HAP-1 (cell line): ENCODE measurements at regions not wholly inside any gene's neighbourhood (a gene's known extent, or its start where the extent isn't known, plus 50 kb on each side); places are given as distances from the start of the nearest gene placed in this dataset.
"Not testable (repeated sequence)": the region's sequence is repeated elsewhere in the genome, so short reads cannot be mapped to it uniquely, and the experiment has no call there.

ENCODE experiments used
- DNase-seq, 2 experiments: peaks; one replicate each; pipeline ENCODE4 v3.0.0-alpha.2; 2016 to 2020; ENCODE audit warnings: low spot score in 2 of 2
- H3K27me3 ChIP-seq: fragments of 250-450 bp; sonication (Bioruptor Pico); 2 replicates; pipeline ENCODE4 v1.5.1; 2020; ENCODE audit warnings: low read depth, mild to moderate bottlenecking, moderate library complexity
- H3K36me3 ChIP-seq: fragments of 250-450 bp; sonication (Bioruptor Pico); replicated peaks from 2 replicates; pipeline ENCODE4 v1.5.1; 2020; ENCODE audit warnings: mild to moderate bottlenecking
- H3K4me1 ChIP-seq: fragments of 250-450 bp; sonication (Bioruptor Pico); 2 replicates; pipeline ENCODE4 v1.5.1; 2020; ENCODE audit warnings: mild to moderate bottlenecking
- H3K4me3 ChIP-seq: fragments of 250-450 bp; sonication (Bioruptor Pico); 2 replicates; pipeline ENCODE4 v1.5.1; 2020; ENCODE audit warnings: mild to moderate bottlenecking, moderate library complexity
- H3K9me3 ChIP-seq: fragments of 250-450 bp; sonication (Bioruptor Pico); 2 replicates; pipeline ENCODE4 v1.5.1; 2020; ENCODE audit warnings: mild to moderate bottlenecking, moderate library complexity
- in situ Hi-C: fragments of 300-500 bp; cut with MboI; formaldehyde crosslinking; loops from 3 replicates; pipeline ENCODE4 v1.14.3; 2020; ENCODE audit warnings: low sequenced_read_pairs, inconsistent platforms, mixed read lengths

GRCh38 chr2:31664949-31665724 is 84.4 kb upstream of the SRD5A2 start:
- in situ Hi-C loops: no loop called here
- no peaks in the 10 kb centered on the region for H3K4me1 ChIP-seq
- no peak for DNase-seq

DNA sequence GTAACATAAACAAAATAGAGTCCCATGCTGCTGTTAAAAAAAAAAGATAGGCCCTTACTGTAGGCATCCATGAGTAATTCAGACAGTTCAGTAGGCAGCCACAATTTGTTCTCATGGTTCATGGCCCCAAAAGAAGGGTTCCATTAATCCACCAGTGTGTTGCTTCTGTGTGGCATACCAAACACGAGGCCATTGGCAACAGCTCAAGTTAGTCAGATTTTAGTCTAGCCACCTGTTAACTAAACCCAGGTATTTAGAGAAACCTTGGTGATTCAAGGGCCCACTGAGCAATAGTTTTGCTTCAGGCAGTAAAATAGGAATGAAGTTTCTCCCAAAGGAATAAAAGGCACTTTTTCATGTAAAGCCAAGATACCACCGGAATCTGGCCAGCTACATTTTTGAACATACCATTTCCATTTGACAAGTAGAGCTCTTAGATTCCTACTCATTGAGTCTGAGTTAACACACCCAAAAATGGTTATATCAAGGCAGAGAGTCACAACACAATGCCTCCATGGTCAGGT is 80.1 kb upstream of the SRD5A2 start:
- H3K4me1 ChIP-seq: no peaks in the 10 kb centered on the region
- in situ Hi-C loops: no loop called here

More at GRCh38 chr2:31664949-31665724, 84.4 kb upstream of the SRD5A2 start:
- no peaks in the 10 kb centered on the region for H3K36me3 ChIP-seq
- no peak overlapping the region for H3K4me3 ChIP-seq
- no peaks in the 10 kb centered on the region for H3K9me3 ChIP-seq
- H3K27me3 ChIP-seq: no peaks in the 10 kb centered on the region

DNA sequence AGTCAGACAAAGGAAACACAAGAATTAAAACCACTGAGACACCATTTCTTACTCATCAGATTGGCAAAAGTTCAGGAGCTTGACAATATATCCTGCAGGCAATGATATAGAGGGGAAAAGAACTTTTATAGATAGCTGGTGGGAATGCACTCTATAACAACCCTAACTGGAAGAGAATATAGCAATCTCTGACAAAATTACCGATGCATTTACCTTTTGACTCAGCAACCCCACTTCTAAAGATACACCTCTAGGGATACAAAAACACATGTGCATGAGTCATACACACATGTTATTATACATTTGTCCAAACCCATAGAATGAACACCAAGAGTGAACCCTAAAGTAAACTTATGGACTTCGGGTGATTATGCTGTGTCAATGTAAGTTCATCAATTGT is 79.4 kb upstream of the SRD5A2 start:
- no peak for DNase-seq
- no peaks in the 10 kb centered on the region for H3K4me1 ChIP-seq
- H3K4me3 ChIP-seq: no peak overlapping the region
- in situ Hi-C loops: no loop called here
- H3K9me3 ChIP-seq: no peaks in the 10 kb centered on the region
- no peaks in the 10 kb centered on the region for H3K27me3 ChIP-seq
- no peaks in the 10 kb centered on the region for H3K36me3 ChIP-seq

More for the DNA sequence above, 80.1 kb upstream of the SRD5A2 start:
- no peak for DNase-seq
- Histone ChIP-seq H3K4me3 (no peak overlapping the region), H3K27me3 (no peaks in the 10 kb centered on the region), H3K36me3 (no peaks in the 10 kb centered on the region), H3K9me3 (no peaks in the 10 kb centered on the region)

DNA sequence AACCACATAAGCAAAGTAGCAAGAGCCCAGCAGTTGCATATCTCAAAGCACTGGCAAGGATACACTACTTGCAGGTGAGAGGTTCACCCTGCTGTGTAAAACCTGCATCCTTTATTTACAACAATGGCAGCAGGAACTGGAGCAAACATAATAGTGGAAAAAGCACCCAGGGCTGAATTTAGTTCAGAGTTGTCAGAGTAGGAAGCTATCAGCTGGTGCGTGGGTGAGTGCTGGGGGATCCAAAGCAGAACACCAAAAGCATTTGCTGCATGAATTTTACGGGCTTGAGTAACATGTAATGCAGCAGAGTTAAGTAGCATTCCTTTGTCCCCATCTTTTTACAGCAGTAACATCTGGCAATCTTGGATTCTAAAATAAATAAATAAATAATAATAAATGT is 73.5 kb upstream of the SRD5A2 start:
- no peaks in the 10 kb centered on the region for H3K4me1 ChIP-seq
- H3K9me3 ChIP-seq: no peaks in the 10 kb centered on the region
- H3K36me3 ChIP-seq: no peaks in the 10 kb centered on the region
- in situ Hi-C loops: no loop called here
- no peak for DNase-seq
- no peak overlapping the region for H3K4me3 ChIP-seq
- no peaks in the 10 kb centered on the region for H3K27me3 ChIP-seq

GRCh38 chr2:31651736-31652135 is 71.0 kb upstream of the SRD5A2 start:
- H3K4me1 ChIP-seq: no peaks in the 10 kb centered on the region
- DNase-seq: no peak
- no peak overlapping the region for H3K4me3 ChIP-seq
- in situ Hi-C loops: no loop called here
- no peaks in the 10 kb centered on the region for H3K36me3 ChIP-seq
- H3K9me3 ChIP-seq: no peaks in the 10 kb centered on the region
- H3K27me3 ChIP-seq: no peaks in the 10 kb centered on the region

GRCh38 chr2:31651267-31651666 is 70.5 kb upstream of the SRD5A2 start:
- Histone ChIP-seq H3K36me3 (no peaks in the 10 kb centered on the region), H3K4me1 (no peaks in the 10 kb centered on the region), H3K4me3 (no peak overlapping the region), H3K27me3 (no peaks in the 10 kb centered on the region), H3K9me3 (no peaks in the 10 kb centered on the region)
- in situ Hi-C loops: no loop called here
- DNase-seq: no peak

DNA sequence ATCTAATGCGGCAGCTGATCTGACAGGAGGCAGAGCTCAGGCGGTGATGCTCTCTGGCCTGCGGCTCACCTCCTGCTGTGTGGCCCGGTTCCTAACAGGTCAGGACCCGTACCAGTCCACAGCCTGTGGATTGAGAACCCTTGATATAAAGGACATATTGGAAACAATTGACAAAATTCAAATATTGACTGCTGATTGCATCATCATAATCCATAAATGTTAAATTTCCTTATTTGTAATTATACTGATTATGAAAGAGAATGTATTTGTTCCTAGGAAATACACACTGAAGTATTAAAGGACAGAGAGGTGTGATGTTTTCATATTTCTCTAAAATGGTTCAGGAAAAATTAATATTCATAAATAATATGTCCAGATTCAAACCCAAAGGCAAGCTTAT is 63.8 kb upstream of the SRD5A2 start:
- in situ Hi-C loops: no loop called here
- no peaks in the 10 kb centered on the region for H3K4me1 ChIP-seq
- no peaks in the 10 kb centered on the region for H3K9me3 ChIP-seq
- H3K27me3 ChIP-seq: no peaks in the 10 kb centered on the region
- H3K4me3 ChIP-seq: no peak overlapping the region
- DNase-seq: no peak
- H3K36me3 ChIP-seq: no peaks in the 10 kb centered on the region

DNA sequence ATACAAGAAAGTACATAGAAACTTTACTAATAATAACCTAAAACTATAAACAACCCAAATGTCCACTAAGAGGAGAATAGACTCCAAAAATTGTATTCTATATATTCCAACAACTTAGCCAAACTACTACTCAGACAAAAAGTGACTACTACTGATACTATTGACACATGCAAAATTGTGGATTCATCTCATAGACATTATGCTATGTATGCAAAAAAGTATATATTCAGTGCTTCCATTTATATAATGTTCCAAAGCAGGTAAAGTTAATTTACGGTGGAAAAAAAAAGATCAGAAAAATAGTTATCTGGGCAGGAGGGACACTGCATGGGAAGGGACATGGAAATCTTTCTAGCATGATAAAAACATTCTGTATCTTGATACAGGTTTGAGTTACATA is 62.0 kb upstream of the SRD5A2 start:
- Histone ChIP-seq H3K36me3 (no peaks in the 10 kb centered on the region), H3K27me3 (no peaks in the 10 kb centered on the region), H3K4me1 (no peaks in the 10 kb centered on the region), H3K4me3 (no peak overlapping the region), H3K9me3 (no peaks in the 10 kb centered on the region)
- in situ Hi-C loops: no loop called here
- no peak for DNase-seq

GRCh38 chr2:31632201-31632600 is 51.5 kb upstream of the SRD5A2 start:
- H3K4me1 ChIP-seq, in situ Hi-C loops, H3K4me3 ChIP-seq, H3K36me3 ChIP-seq, H3K9me3 ChIP-seq, H3K27me3 ChIP-seq, DNase-seq: not testable (repeated sequence)
